H1 (cell line): ENCODE measurements at regions not wholly inside any gene's neighbourhood (a gene's known extent, or its start where the extent isn't known, plus 50 kb on each side); places are given as distances from the start of the nearest gene placed in this dataset.

ENCODE experiments used
- CTCF ChIA-PET: fragments of 300-600 bp; sonication (Branson Sonifier 250); formaldehyde crosslinking; loops from one replicate; lab custom pipeline; 2021; ENCODE audit not compliant: partially characterized antibody; lab: Charles Lee
- POLR2A ChIA-PET: fragments of 300-600 bp; sonication (Branson Sonifier 250); formaldehyde crosslinking; loops from one replicate; lab custom pipeline; 2021; ENCODE audit warnings: inconsistent platforms; ENCODE audit not compliant: partially characterized antibody; lab: Charles Lee
- DNase-seq, 2 experiments: peaks; one replicate each; pipeline versions ENCODE4 v3.0.0 to v3.0.0-alpha.2; 2010 to 2022; ENCODE audit warnings: low spot score in 2 of 2, low read depth in 1 of 2, mixed read lengths in 1 of 2
- FAIRE-seq: peaks from 2 replicates; lab custom pipeline; 2011; peaks lifted over from hg19 to GRCh38; lab: Jason Lieb, UNC
- H2AFZ ChIP-seq: 2 replicates; pipeline ENCODE4 v1.8.1; 2012; ENCODE audit warnings: low read length, inconsistent platforms
- H2AK5ac ChIP-seq: 2 replicates; pipeline ENCODE4 v1.6.1; 2013; ENCODE audit warnings: low read depth, low read length
- H2BK120ac ChIP-seq: replicated peaks from 2 replicates; pipeline ENCODE3; 2013; ENCODE audit warnings: low read depth, low read length, inconsistent platforms
- H2BK12ac ChIP-seq: 2 replicates; pipeline ENCODE4 v1.6.1; 2013; ENCODE audit warnings: low read depth, low read length
- H2BK15ac ChIP-seq: 2 replicates; pipeline ENCODE4 v1.6.1; 2013; ENCODE audit warnings: low read length
- H2BK20ac ChIP-seq: 2 replicates; pipeline ENCODE4 v1.6.1; 2013; ENCODE audit warnings: low read length
- H2BK5ac ChIP-seq: 2 replicates; pipeline ENCODE4 v1.6.1; 2013; ENCODE audit warnings: low read depth, low read length
- H3K14ac ChIP-seq: 2 replicates; pipeline ENCODE4 v1.6.1; 2013; ENCODE audit warnings: inconsistent platforms; ENCODE audit not compliant: insufficient read length
- H3K18ac ChIP-seq: 2 replicates; pipeline ENCODE4 v1.6.1; 2013; ENCODE audit warnings: low read length; ENCODE audit errors: extremely low read depth
- H3K23ac ChIP-seq: 2 replicates; pipeline ENCODE4 v1.6.1; 2013; ENCODE audit warnings: inconsistent platforms; ENCODE audit not compliant: insufficient read length
- H3K23me2 ChIP-seq: 2 replicates; pipeline ENCODE4 v1.6.1; 2013; ENCODE audit warnings: low read depth, low read length
- H3K27ac ChIP-seq: 2 replicates; pipeline ENCODE4 v1.6.1; 2011; ENCODE audit warnings: low read depth, low read length, inconsistent platforms
- H3K27me3 ChIP-seq, 4 experiments: replicated peaks in 1 of 4; 1 replicate in 1 of 4; 2 replicates in 3 of 4; pipeline versions ENCODE4 v1.6.1 to v1.8.1; 2011 to 2013; ENCODE audit warnings: low read length in 3 of 4, mild to moderate bottlenecking in 3 of 4, inconsistent platforms in 2 of 4, mixed read lengths in 2 of 4, moderate library complexity in 1 of 4; ENCODE audit not compliant: control insufficient read depth in 3 of 4, insufficient read depth in 3 of 4; ENCODE audit errors: extremely low read depth in 1 of 4
- H3K36me3 ChIP-seq, 4 experiments: 2 replicates each; pipeline versions ENCODE4 v1.6.1 to v1.8.1; 2011 to 2013; ENCODE audit warnings: mild to moderate bottlenecking in 4 of 4, low read length in 3 of 4, moderate library complexity in 2 of 4, control low read depth in 1 of 4, inconsistent platforms in 1 of 4; ENCODE audit not compliant: insufficient read depth in 4 of 4, control insufficient read depth in 2 of 4
- H3K4ac ChIP-seq: replicated peaks from 2 replicates; pipeline ENCODE3; 2013; ENCODE audit warnings: low read length, low read depth, mixed read lengths, inconsistent platforms; ENCODE audit not compliant: insufficient read length
- H3K4me1 ChIP-seq, 4 experiments: replicated peaks in 1 of 4; 1 replicate in 1 of 4; 2 replicates in 3 of 4; pipeline versions ENCODE4 v1.6.1 to v1.8.1; 2011 to 2013; ENCODE audit warnings: low read length in 3 of 4, inconsistent platforms in 2 of 4, mixed read lengths in 1 of 4; ENCODE audit not compliant: insufficient read depth in 4 of 4, control insufficient read depth in 3 of 4
- H3K4me2 ChIP-seq, 2 experiments: 2 replicates each; pipeline versions ENCODE4 v1.6.1 to v1.8.1; 2011 to 2013; ENCODE audit warnings: low read depth in 2 of 2, low read length in 2 of 2, control low read depth in 1 of 2, inconsistent platforms in 1 of 2, mild to moderate bottlenecking in 1 of 2; ENCODE audit not compliant: insufficient read depth in 1 of 2
- H3K4me3 ChIP-seq, 4 experiments: fragments of 200-600, 300-600 bp in 1 of 4; sonication (generic), shearing (Covaris generic), sonication (Bioruptor Twin) in 1 of 4; 2 replicates each; pipeline versions ENCODE4 v1.5.1 to v1.8.1; 2011 to 2016; ENCODE audit warnings: low read length in 4 of 4, low read depth in 3 of 4, control low read depth in 2 of 4, inconsistent platforms in 2 of 4, mild to moderate bottlenecking in 2 of 4, mixed read lengths in 1 of 4, moderate library complexity in 1 of 4; ENCODE audit not compliant: insufficient read depth in 2 of 4; ENCODE audit errors: extremely low read depth in 1 of 4
- H3K56ac ChIP-seq: replicated peaks from 2 replicates; pipeline ENCODE3; 2013; ENCODE audit warnings: low read depth, mild to moderate bottlenecking, mixed read lengths, low read length, inconsistent platforms; ENCODE audit not compliant: insufficient read length
- H3K79me1 ChIP-seq: 2 replicates; pipeline ENCODE4 v1.6.1; 2013; ENCODE audit warnings: low read depth, low read length, control low read depth
- H3K79me2 ChIP-seq, 2 experiments: 2 replicates each; pipeline versions ENCODE4 v1.6.1 to v1.8.1; 2012 to 2013; ENCODE audit warnings: low read length in 2 of 2, mild to moderate bottlenecking in 2 of 2, inconsistent platforms in 1 of 2; ENCODE audit not compliant: insufficient read depth in 2 of 2, control insufficient read depth in 1 of 2
- H3K9ac ChIP-seq, 4 experiments: replicated peaks in 1 of 4; 1 replicate in 1 of 4; 2 replicates in 3 of 4; pipeline versions ENCODE4 v1.6.1 to v1.8.1; 2011 to 2013; ENCODE audit warnings: low read depth in 3 of 4, low read length in 3 of 4, control low read depth in 2 of 4, mild to moderate bottlenecking in 2 of 4, moderate library complexity in 2 of 4, inconsistent platforms in 1 of 4; ENCODE audit errors: extremely low read depth in 1 of 4
- H3K9me3 ChIP-seq, 2 experiments: 2 replicates each; pipeline versions ENCODE4 v1.6.1 to v1.8.1; 2012 to 2013; ENCODE audit warnings: mild to moderate bottlenecking in 2 of 2, moderate library complexity in 2 of 2, control low read depth in 1 of 2, inconsistent platforms in 1 of 2, low read depth in 1 of 2, low read length in 1 of 2, mixed read lengths in 1 of 2; ENCODE audit not compliant: insufficient read depth in 2 of 2
- H4K20me1 ChIP-seq, 2 experiments: replicated peaks in 1 of 2; 2 replicates each; pipeline versions ENCODE3 to v1.8.1; 2011 to 2013; ENCODE audit warnings: inconsistent platforms in 2 of 2, low read length in 2 of 2, mild to moderate bottlenecking in 1 of 2; ENCODE audit not compliant: insufficient read depth in 2 of 2, control insufficient read depth in 1 of 2
- H4K5ac ChIP-seq: 2 replicates; pipeline ENCODE4 v1.6.1; 2013; ENCODE audit warnings: low read length, low read depth, mixed read lengths, inconsistent platforms; ENCODE audit not compliant: insufficient read length
- H4K8ac ChIP-seq: 2 replicates; pipeline ENCODE4 v1.8.0; 2013; ENCODE audit warnings: mild to moderate bottlenecking, moderate library complexity, low read length, inconsistent platforms; ENCODE audit not compliant: insufficient read depth; ENCODE audit errors: extremely low read depth
- H4K91ac ChIP-seq: replicated peaks from 2 replicates; pipeline ENCODE3; 2013; ENCODE audit warnings: low read length, mixed read lengths, inconsistent platforms; ENCODE audit not compliant: insufficient read length
- BACH1 ChIP-seq: IDR thresholded peaks from 2 replicates; pipeline ENCODE4 v1.6.1; 2012; ENCODE audit warnings: low read length, improper control_type of control experiment
- EGR1 ChIP-seq: IDR thresholded peaks from 2 replicates; pipeline ENCODE4 v1.6.1; 2011; ENCODE audit warnings: low read depth, low read length, borderline replicate concordance
- FOSL1 ChIP-seq: IDR thresholded peaks from 2 replicates; pipeline ENCODE4 v1.6.1; 2011; ENCODE audit warnings: mild to moderate bottlenecking, low read depth, low read length, moderate library complexity; ENCODE audit not compliant: insufficient read depth
- KDM1A ChIP-seq: fragments of 200-600, 300-600 bp; sonication (generic); IDR thresholded peaks from 2 replicates; pipeline ENCODE4 v1.7.1; 2016; ENCODE audit warnings: mild to moderate bottlenecking, low read length, borderline replicate concordance
- KDM4A ChIP-seq: IDR thresholded peaks from one replicate; pipeline ENCODE4 v1.7.1; 2012; ENCODE audit warnings: low read depth, mild to moderate bottlenecking, moderate library complexity, low read length, inconsistent platforms; ENCODE audit not compliant: severe bottlenecking
- NRF1 ChIP-seq: IDR thresholded peaks from 2 replicates; pipeline ENCODE4 v1.6.1; 2011; ENCODE audit warnings: mild to moderate bottlenecking, low read depth, low read length, improper control_type of control experiment
- PHF8 ChIP-seq: fragments of 200-600 bp; sonication (generic); conservative IDR thresholded peaks from 2 replicates; pipeline ENCODE4 v1.7.1; 2012; ENCODE audit warnings: low read depth, mild to moderate bottlenecking, inconsistent platforms, low read length, moderate library complexity
- SP1 ChIP-seq: IDR thresholded peaks from 2 replicates; pipeline ENCODE4 v1.6.1; 2011; ENCODE audit warnings: low read depth, low read length
- SUZ12 ChIP-seq: fragments of 200-600 bp; sonication (generic); IDR thresholded peaks from 2 replicates; pipeline ENCODE4 v1.6.1; 2012; ENCODE audit warnings: mild to moderate bottlenecking, inconsistent platforms, low read length, moderate library complexity, mixed read lengths
- TAF1 ChIP-seq: IDR thresholded peaks from 2 replicates; pipeline ENCODE4 v1.6.1; 2011; ENCODE audit warnings: mild to moderate bottlenecking, low read depth, low read length
- TBP ChIP-seq: IDR thresholded peaks from 2 replicates; pipeline ENCODE4 v1.6.1; 2011; ENCODE audit warnings: low read depth, low read length, improper control_type of control experiment
- WGBS, 2 experiments: shearing (Covaris generic) in 1 of 2; methylation state at CpG; one replicate each; pipeline versions ENCODE4 v1.1.6 to v1.1.7; 2013 to 2015; ENCODE audit warnings: low lambda C conversion rate in 2 of 2, mixed read lengths in 2 of 2, inconsistent platforms in 1 of 2, low coverage in 1 of 2, missing lambda C conversion rate in 1 of 2; ENCODE audit not compliant: insufficient replicate concordance in 2 of 2, insufficient coverage in 1 of 2, insufficient read length in 1 of 2; ENCODE audit errors: extremely low coverage in 1 of 2, missing lambda C conversion rate in 1 of 2; 5-methylcytosine and 5-hydroxymethylcytosine counted together
- TF ChIP-seq, protein P1 (sequence below): IDR thresholded peaks from 2 replicates; pipeline ENCODE4 v1.6.1; 2012; ENCODE audit warnings: low read length, inconsistent platforms
- TF ChIP-seq, protein P2 (sequence below): IDR thresholded peaks from 2 replicates; pipeline ENCODE4 v1.6.1; 2011; ENCODE audit warnings: low read depth, mild to moderate bottlenecking, low read length; ENCODE audit not compliant: insufficient read depth

DNA sequence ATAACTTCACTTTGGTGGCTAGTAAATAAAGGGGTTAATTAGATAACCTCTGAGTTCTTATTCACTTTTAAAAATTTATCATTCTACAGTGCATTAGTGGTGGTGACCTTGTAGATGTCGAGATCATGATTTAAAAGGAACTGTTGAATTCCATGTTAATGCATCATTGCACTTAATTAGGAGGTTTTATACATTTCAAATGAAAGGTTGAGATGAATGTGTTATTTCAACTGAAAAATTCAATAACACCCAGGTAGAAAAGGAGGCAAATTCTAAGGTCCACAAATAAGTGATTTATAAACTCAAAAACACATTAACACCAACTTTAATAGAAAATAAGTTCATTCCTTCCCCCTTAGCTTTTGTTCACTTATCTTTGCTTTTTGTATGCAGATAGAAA, 58.3 kb upstream of the TMEM170B start:
- Histone ChIP-seq H3K79me2 (no peaks in the 10 kb centered on the region), H3K4me3 (no peak overlapping the region), H3K18ac (no peak overlapping the region), H2BK120ac (no peak overlapping the region), H3K79me1 (no peaks in the 10 kb centered on the region), H3K14ac (no peak overlapping the region), H4K5ac (no peak overlapping the region), H3K23ac (no peak overlapping the region), H4K91ac (no peak overlapping the region), H2BK15ac (no peak overlapping the region), H4K8ac (no peak overlapping the region), H3K27me3 (no peaks in the 10 kb centered on the region), H4K20me1 (no peaks in the 10 kb centered on the region), H3K4me2 (no peak overlapping the region), H3K9me3 (no peaks in the 10 kb centered on the region), H2BK20ac (no peak overlapping the region), H2AK5ac (no peak overlapping the region), H2AFZ (no peak overlapping the region), H3K56ac (no peak overlapping the region), H3K4ac (no peak overlapping the region), H3K4me1 (no peaks in the 10 kb centered on the region), H3K9ac (no peak overlapping the region), H2BK5ac (no peak overlapping the region), H3K27ac (no peak overlapping the region), H3K36me3 (no peaks in the 10 kb centered on the region), H2BK12ac (no peak overlapping the region), H3K23me2 (no peaks in the 10 kb centered on the region)
- 92% methylated on average over 1 of the region's 1 CpG; no CpG with 5 or more reads in 1 of the 2 experiments for WGBS, 2 experiments
- ChIA-PET POLR2A (no interaction called here), CTCF (interaction anchor here (1.0 to 4.2 kb wide), 3 partner anchors 17 to 307 kb away, joined by 3 to 12 read pairs (median 4); no protein-coding TSS in a partner anchor)
- DNase-seq (no peak), FAIRE-seq (no peak)
- TF ChIP-seq KDM1A (no peak), TAF1 (no peak), SUZ12 (no peak), FOSL1 (no peak), PHF8 (no peak), EGR1 (no peak), SP1 (no peak), BACH1 (no peak), TBP (no peak), KDM4A (no peak), NRF1 (no peak)
- TF ChIP-seq, protein P1, sequence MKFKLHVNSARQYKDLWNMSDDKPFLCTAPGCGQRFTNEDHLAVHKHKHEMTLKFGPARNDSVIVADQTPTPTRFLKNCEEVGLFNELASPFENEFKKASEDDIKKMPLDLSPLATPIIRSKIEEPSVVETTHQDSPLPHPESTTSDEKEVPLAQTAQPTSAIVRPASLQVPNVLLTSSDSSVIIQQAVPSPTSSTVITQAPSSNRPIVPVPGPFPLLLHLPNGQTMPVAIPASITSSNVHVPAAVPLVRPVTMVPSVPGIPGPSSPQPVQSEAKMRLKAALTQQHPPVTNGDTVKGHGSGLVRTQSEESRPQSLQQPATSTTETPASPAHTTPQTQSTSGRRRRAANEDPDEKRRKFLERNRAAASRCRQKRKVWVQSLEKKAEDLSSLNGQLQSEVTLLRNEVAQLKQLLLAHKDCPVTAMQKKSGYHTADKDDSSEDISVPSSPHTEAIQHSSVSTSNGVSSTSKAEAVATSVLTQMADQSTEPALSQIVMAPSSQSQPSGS: no peak
- TF ChIP-seq, protein P2, sequence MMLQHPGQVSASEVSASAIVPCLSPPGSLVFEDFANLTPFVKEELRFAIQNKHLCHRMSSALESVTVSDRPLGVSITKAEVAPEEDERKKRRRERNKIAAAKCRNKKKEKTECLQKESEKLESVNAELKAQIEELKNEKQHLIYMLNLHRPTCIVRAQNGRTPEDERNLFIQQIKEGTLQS: no peak
